Kidney epithelial cell (primary cell): ENCODE measurements at regions not wholly inside any gene's neighbourhood (a gene's known extent, or its start where the extent isn't known, plus 50 kb on each side); places are given as distances from the start of the nearest gene placed in this dataset.

Experiments used
- DNase-seq: peaks from one replicate; pipeline ENCODE4 v3.0.0-alpha.2; 2010; ENCODE audit warnings: low read depth
- H3K27me3 ChIP-seq: 2 replicates; pipeline ENCODE4 v1.6.0; 2011; ENCODE audit warnings: low read length; ENCODE audit not compliant: control insufficient read depth, insufficient read depth
- H3K36me3 ChIP-seq: 2 replicates; pipeline ENCODE4 v1.5.1; 2011; ENCODE audit warnings: low read length; ENCODE audit not compliant: control insufficient read depth, insufficient read depth
- H3K4me3 ChIP-seq: 2 replicates; pipeline ENCODE4 v1.5.1; 2011; ENCODE audit warnings: low read depth, mild to moderate bottlenecking, control low read depth, low read length
- CTCF ChIP-seq: IDR thresholded peaks from 2 replicates; pipeline ENCODE4 v1.5.1; 2011; ENCODE audit warnings: mild to moderate bottlenecking, moderate library complexity, low read length, control low read depth, inconsistent platforms; ENCODE audit not compliant: insufficient read depth, poor library complexity, severe bottlenecking

GRCh38 chr10:1850971-1851527 is 113.7 kb upstream of the ADARB2 start:
- no peak for TF ChIP-seq CTCF
- DNase-seq = no peak
- Histone ChIP-seq H3K27me3 (no peaks in the 10 kb centered on the region), H3K4me3 (no peak overlapping the region), H3K36me3 (no peaks in the 10 kb centered on the region)

GRCh38 chr10:1847361-1847760 is 110.0 kb upstream of the ADARB2 start:
- no peaks in the 10 kb centered on the region for H3K27me3 ChIP-seq

GRCh38 chr10:1846032-1846431 is 108.7 kb upstream of the ADARB2 start:
- no peak for TF ChIP-seq CTCF
- Histone ChIP-seq H3K27me3 (no peaks in the 10 kb centered on the region), H3K36me3 (no peaks in the 10 kb centered on the region), H3K4me3 (no peak overlapping the region)
- DNase-seq = no peak

More at GRCh38 chr10:1847361-1847760, 110.0 kb upstream of the ADARB2 start:
- no peak for DNase-seq
- TF ChIP-seq CTCF = no peak
- Histone ChIP-seq H3K36me3 (no peaks in the 10 kb centered on the region), H3K4me3 (no peak overlapping the region)

GRCh38 chr10:1841759-1842158 is 104.4 kb upstream of the ADARB2 start:
- DNase-seq = no peak
- Histone ChIP-seq H3K27me3 (no peaks in the 10 kb centered on the region), H3K4me3 (no peak overlapping the region), H3K36me3 (no peaks in the 10 kb centered on the region)
- TF ChIP-seq CTCF = no peak

GRCh38 chr10:1829712-1830111 is 92.4 kb upstream of the ADARB2 start:
- Histone ChIP-seq H3K36me3 (no peaks in the 10 kb centered on the region), H3K4me3 (no peak overlapping the region), H3K27me3 (no peaks in the 10 kb centered on the region)
- DNase-seq = no peak
- TF ChIP-seq CTCF = no peak

GRCh38 chr10:1824928-1825327 is 87.6 kb upstream of the ADARB2 start:
- Histone ChIP-seq H3K36me3 (no peaks in the 10 kb centered on the region), H3K4me3 (no peak overlapping the region), H3K27me3 (no peaks in the 10 kb centered on the region)
- TF ChIP-seq CTCF = no peak
- DNase-seq = no peak
